Loucy (cell line): ENCODE measurements at regions not wholly inside any gene's neighbourhood (a gene's known extent, or its start where the extent isn't known, plus 50 kb on each side); places are given as distances from the start of the nearest gene placed in this dataset.

ENCODE experiments used
- CTCF ChIP-seq: fragments of 200-600 bp; sonication (generic); conservative IDR thresholded peaks from 2 replicates; pipeline ENCODE4 v1.5.1; 2014; ENCODE audit warnings: mild to moderate bottlenecking, antibody characterized with exemption, low read length
- EZH2phosphoT487 ChIP-seq: fragments of 200-600 bp; IDR thresholded peaks from 2 replicates; pipeline ENCODE4 v1.6.1; 2018; ENCODE audit warnings: antibody characterized with exemption, mild to moderate bottlenecking, moderate library complexity, borderline replicate concordance

DNA sequence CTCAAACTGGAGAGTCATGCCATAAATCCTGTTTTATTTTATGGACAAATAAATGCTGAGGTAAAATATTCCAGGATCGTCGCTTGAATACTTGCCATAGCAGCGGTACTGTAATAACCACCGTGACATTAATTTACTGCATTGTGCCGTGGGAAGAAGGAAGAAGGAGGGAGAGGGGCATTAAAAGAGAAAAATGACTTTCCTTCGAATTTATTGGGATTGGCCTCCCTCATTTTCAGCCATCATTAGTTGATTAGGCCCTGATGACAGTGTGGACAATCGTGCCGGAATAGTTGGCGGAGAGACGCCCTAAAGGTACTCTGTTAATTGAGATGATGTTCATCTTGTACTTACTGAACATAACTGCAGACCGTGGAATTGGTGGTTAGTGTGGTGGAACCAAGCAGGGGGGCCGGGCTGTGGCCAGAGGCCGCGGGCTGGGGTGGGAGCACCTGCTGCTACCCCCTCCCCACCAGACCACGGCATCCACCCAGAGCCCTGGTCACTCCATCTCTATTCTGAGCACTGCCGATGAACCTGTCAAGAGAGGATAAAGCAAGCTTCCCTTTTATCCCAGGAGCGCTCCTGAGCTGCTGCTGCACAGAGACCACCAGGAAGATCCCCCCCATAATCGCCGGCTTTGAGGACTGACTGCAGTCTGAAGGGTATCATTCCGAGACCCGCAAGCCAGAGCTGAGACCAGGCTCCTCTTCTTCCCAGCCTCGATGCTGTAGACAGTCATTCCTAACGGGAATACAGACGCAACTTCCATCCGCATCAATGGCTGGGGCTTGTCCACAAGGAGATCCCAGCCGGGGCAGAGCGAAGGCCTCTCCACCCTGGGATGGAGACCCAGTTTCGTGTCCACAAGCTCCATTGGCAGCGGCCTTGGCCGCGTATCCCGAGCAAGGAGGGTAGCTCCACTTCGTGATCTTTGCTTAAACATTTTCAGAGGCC lies 168.3 kb upstream of the TSHZ3 start:
- TF ChIP-seq CTCF = no peak
- TF ChIP-seq EZH2phosphoT487 = no peak
